GM12878 (cell line): ENCODE measurements at regions not wholly inside any gene's neighbourhood (a gene's known extent, or its start where the extent isn't known, plus 50 kb on each side); places are given as distances from the start of the nearest gene placed in this dataset.

Experiments used
- ATAC-seq: fragments of 200-7000 bp; cut with Tn5 transposase; 3 replicates; pipeline ENCODE4 v1.9.1; 2020; ENCODE audit warnings: mild to moderate bottlenecking, moderate library complexity
- BruUV-seq: library from RNA; stranded (reverse); fragments of 400-500 nt; replicated peaks from 2 replicates; lab custom pipeline; 2021; lab: Mats Ljungman, UMichigan
- CTCF ChIA-PET: fragments of 300-600 bp; sonication (Branson Sonifier 250); formaldehyde crosslinking; extraction: SDS; loops from one replicate; lab custom pipeline; 2021; ENCODE audit warnings: inconsistent platforms; lab: Yijun Ruan, JAX
- POLR2A ChIA-PET: fragments of 350-600 bp; formaldehyde crosslinking; extraction: SDS; loops from one replicate; lab custom pipeline; 2021; ENCODE audit warnings: inconsistent platforms; lab: Charles Lee
- RAD21 ChIA-PET: fragments of 300-600 bp; sonication (Branson Sonifier 250); formaldehyde crosslinking; loops from one replicate; lab custom pipeline; 2023; ENCODE audit warnings: antibody characterized with exemption; ENCODE audit not compliant: unreplicated experiment; lab: Charles Lee
- SMC1A ChIA-PET: fragments of 300-600 bp; sonication (Branson Sonifier 250); formaldehyde crosslinking; loops from one replicate; lab custom pipeline; 2023; ENCODE audit not compliant: unreplicated experiment, uncharacterized antibody; lab: Charles Lee
- DNase-seq: peaks from one replicate; pipeline ENCODE4 v3.0.0-alpha.2; 2011; ENCODE audit warnings: low read depth, low spot score
- FAIRE-seq: peaks from 3 replicates; lab custom pipeline; 2011; peaks lifted over from hg19 to GRCh38; lab: Jason Lieb, UNC
- H2AFZ ChIP-seq: 2 replicates; pipeline ENCODE4 v1.6.0; 2011; ENCODE audit warnings: low read depth, low read length, control low read depth; ENCODE audit not compliant: control insufficient read depth
- H3K27ac ChIP-seq: 2 replicates; pipeline ENCODE4 v1.5.1; 2011; ENCODE audit warnings: control low read depth; ENCODE audit not compliant: control insufficient read depth, insufficient read depth
- H3K27me3 ChIP-seq, 2 experiments: replicated peaks in 1 of 2; 2 replicates each; pipeline versions ENCODE4 v1.6.0 to v1.6.1; 2011; ENCODE audit warnings: low read length in 1 of 2; ENCODE audit not compliant: control insufficient read depth in 2 of 2, insufficient read depth in 2 of 2
- H3K36me3 ChIP-seq, 2 experiments: 2 replicates each; pipeline ENCODE4 v1.5.1; 2011; ENCODE audit warnings: low read length in 1 of 2; ENCODE audit not compliant: control insufficient read depth in 2 of 2, insufficient read depth in 2 of 2
- H3K4me1 ChIP-seq: 2 replicates; pipeline ENCODE4 v1.6.1; 2011; ENCODE audit warnings: mild to moderate bottlenecking, low read length, moderate library complexity, mixed read lengths; ENCODE audit not compliant: control insufficient read depth, insufficient read depth
- H3K4me2 ChIP-seq: 2 replicates; pipeline ENCODE4 v1.6.0; 2011; ENCODE audit warnings: control low read depth; ENCODE audit not compliant: control insufficient read depth, insufficient read depth
- H3K4me3 ChIP-seq: fragments of 200-600 bp; sonication (generic); 2 replicates; pipeline ENCODE4 v1.5.1; 2016
- H3K79me2 ChIP-seq: 2 replicates; pipeline ENCODE4 v1.6.0; 2011; ENCODE audit warnings: low read length; ENCODE audit not compliant: control insufficient read depth, insufficient read depth
- H3K9ac ChIP-seq: 2 replicates; pipeline ENCODE4 v1.8.0; 2011; ENCODE audit warnings: low read length, control low read depth, mixed read lengths; ENCODE audit not compliant: control insufficient read depth, insufficient read depth
- H3K9me3 ChIP-seq: replicated peaks from 3 replicates; pipeline ENCODE4 v1.5.1; 2011; ENCODE audit warnings: mild to moderate bottlenecking, low read length; ENCODE audit not compliant: control insufficient read depth, insufficient read depth
- H4K20me1 ChIP-seq: 2 replicates; pipeline ENCODE4 v1.6.0; 2011; ENCODE audit not compliant: control insufficient read depth, insufficient read depth
- BMI1 ChIP-seq: fragments of 450-650 bp; IDR thresholded peaks from 2 replicates; pipeline ENCODE4 v1.6.1; 2016; ENCODE audit warnings: mild to moderate bottlenecking, moderate library complexity, borderline replicate concordance
- FOXK2 ChIP-seq: fragments of 450-650 bp; IDR thresholded peaks from 2 replicates; pipeline ENCODE4 v1.6.1; 2017; ENCODE audit warnings: mild to moderate bottlenecking, moderate library complexity
- HDGF ChIP-seq: fragments of 450-650 bp; IDR thresholded peaks from 2 replicates; pipeline ENCODE4 v1.6.1; 2016; ENCODE audit warnings: antibody characterized with exemption
- MEF2B ChIP-seq: fragments of 450-650 bp; IDR thresholded peaks from 2 replicates; pipeline ENCODE4 v1.6.1; 2018; ENCODE audit warnings: mild to moderate bottlenecking, moderate library complexity; ENCODE audit not compliant: partially characterized antibody, poor library complexity, severe bottlenecking
- SPI1 ChIP-seq: IDR thresholded peaks from 2 replicates; pipeline ENCODE4 v1.6.1; 2011; ENCODE audit warnings: low read depth, mild to moderate bottlenecking, low read length, moderate library complexity, borderline replicate concordance; ENCODE audit not compliant: insufficient read depth
- TBL1XR1 ChIP-seq: IDR thresholded peaks from 2 replicates; pipeline ENCODE4 v1.6.1; 2012; ENCODE audit warnings: low read depth, low read length, improper control_type of control experiment
- ZNF384 ChIP-seq: IDR thresholded peaks from 2 replicates; pipeline ENCODE4 v1.6.1; 2012; ENCODE audit warnings: low read depth, mild to moderate bottlenecking, low read length, improper control_type of control experiment, borderline replicate concordance
- WGBS: methylation state at CpG from one replicate; pipeline ENCODE4 v1.1.6; 2016; ENCODE audit warnings: low lambda C conversion rate; ENCODE audit not compliant: insufficient replicate concordance, insufficient coverage; ENCODE audit errors: missing lambda C conversion rate; 5-methylcytosine and 5-hydroxymethylcytosine counted together
- in situ Hi-C: fragments of 300-500 bp; cut with MboI; formaldehyde crosslinking; loops from 9 replicates; pipeline ENCODE4 v1.14.3; 2018; ENCODE audit warnings: mixed read lengths
- intact Hi-C: fragments of 100-400 bp; cut with micrococcal nuclease; formaldehyde crosslinking; loops from one replicate; pipeline ENCODE4 v1.14.2; 2022; ENCODE audit not compliant: unreplicated experiment
- TF ChIP-seq, protein P1 (sequence below): fragments of 450-650 bp; IDR thresholded peaks from 2 replicates; pipeline ENCODE4 v1.6.1; 2016; ENCODE audit warnings: mild to moderate bottlenecking
- TF ChIP-seq, protein P2 (sequence below): fragments of 450-650 bp; IDR thresholded peaks from 2 replicates; pipeline ENCODE4 v1.6.1; 2014; ENCODE audit warnings: mild to moderate bottlenecking

DNA sequence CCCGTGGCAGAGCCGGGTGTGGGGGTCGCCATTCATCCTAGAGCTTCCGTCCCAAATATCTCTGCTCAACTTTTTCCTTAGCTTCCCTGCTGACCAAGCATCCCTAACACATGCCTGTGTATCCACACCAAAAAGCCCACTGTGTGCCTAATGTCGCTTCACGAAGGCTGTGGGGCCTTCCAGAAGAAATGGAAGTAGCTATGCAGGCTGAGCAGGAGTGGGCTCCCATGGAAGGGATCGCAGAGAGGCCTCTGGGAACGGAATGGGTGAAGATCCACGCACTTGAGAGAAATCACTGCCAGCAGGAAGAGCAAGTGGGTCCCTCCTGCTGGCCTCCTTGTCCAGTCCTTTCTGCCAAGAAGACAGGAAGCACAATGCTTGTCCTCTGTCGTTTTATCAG, 136.0 kb downstream of the SOX1 start (continued):
- no peak for TF ChIP-seq TBL1XR1
- TF ChIP-seq, all 136 proteins: peak for 0

DNA sequence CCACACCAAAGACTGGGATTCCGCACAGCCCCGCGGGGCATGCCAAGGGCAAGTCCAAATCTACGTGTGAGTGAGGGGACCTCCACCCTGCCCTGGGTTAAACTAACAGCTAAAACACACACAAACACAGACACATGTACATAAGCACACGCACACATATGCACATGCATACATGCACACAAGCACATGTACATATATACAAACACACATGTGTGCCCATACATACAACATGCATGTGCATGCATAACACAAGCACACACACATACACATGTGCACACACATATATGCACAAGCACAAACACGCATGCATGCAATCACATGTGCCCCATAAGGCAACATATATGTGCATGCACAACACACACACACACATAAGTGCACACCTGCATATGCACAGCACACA, 136.7 kb downstream of the SOX1 start:
- H3K27ac ChIP-seq, result no peak overlapping the region
- H3K36me3 ChIP-seq, result no peaks in the 10 kb centered on the region
- no peak overlapping the region for H3K9ac ChIP-seq
- ChIA-PET SMC1A (no interaction called here), POLR2A (no interaction called here), RAD21 (no interaction called here), CTCF (no interaction called here)
- no peaks in the 10 kb centered on the region; the same call in 2 of the 3 replicates for H3K9me3 ChIP-seq
- no TSS peak for BruUV-seq
- intact Hi-C loops (no loop called here), in situ Hi-C loops (no loop called here)
- H2AFZ ChIP-seq, result no peak overlapping the region
- FAIRE-seq (no peak), DNase-seq (no peak), ATAC-seq (no peak)
- TF ChIP-seq BMI1, result no peak
- no peak for TF ChIP-seq ZNF384
- no peak for TF ChIP-seq FOXK2
- no peak for TF ChIP-seq MEF2B
- TF ChIP-seq HDGF, result no peak
- no peak for TF ChIP-seq SPI1
- TF ChIP-seq, protein P1, sequence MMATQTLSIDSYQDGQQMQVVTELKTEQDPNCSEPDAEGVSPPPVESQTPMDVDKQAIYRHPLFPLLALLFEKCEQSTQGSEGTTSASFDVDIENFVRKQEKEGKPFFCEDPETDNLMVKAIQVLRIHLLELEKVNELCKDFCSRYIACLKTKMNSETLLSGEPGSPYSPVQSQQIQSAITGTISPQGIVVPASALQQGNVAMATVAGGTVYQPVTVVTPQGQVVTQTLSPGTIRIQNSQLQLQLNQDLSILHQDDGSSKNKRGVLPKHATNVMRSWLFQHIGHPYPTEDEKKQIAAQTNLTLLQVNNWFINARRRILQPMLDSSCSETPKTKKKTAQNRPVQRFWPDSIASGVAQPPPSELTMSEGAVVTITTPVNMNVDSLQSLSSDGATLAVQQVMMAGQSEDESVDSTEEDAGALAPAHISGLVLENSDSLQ, result no peak
- TF ChIP-seq, protein P2, sequence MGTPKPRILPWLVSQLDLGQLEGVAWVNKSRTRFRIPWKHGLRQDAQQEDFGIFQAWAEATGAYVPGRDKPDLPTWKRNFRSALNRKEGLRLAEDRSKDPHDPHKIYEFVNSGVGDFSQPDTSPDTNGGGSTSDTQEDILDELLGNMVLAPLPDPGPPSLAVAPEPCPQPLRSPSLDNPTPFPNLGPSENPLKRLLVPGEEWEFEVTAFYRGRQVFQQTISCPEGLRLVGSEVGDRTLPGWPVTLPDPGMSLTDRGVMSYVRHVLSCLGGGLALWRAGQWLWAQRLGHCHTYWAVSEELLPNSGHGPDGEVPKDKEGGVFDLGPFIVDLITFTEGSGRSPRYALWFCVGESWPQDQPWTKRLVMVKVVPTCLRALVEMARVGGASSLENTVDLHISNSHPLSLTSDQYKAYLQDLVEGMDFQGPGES, result no peak
- H3K79me2 ChIP-seq, result no peaks in the 10 kb centered on the region
- H3K27me3 ChIP-seq, result no peaks in the 10 kb centered on the region
- no peaks in the 10 kb centered on the region for H3K4me1 ChIP-seq
- 74% methylated on average over 6 of the region's 6 CpGs for WGBS
- H3K4me2 ChIP-seq, result no peak overlapping the region
- H4K20me1 ChIP-seq, result no peaks in the 10 kb centered on the region
- H3K4me3 ChIP-seq, result no peak overlapping the region
